K562 (cell line): ENCODE measurements at regions not wholly inside any gene's neighbourhood (a gene's known extent, or its start where the extent isn't known, plus 50 kb on each side); places are given as distances from the start of the nearest gene placed in this dataset.

ENCODE experiments used
- DMBX1 ChIP-seq: fragments of 250-450 bp; sonication (Bioruptor Pico); IDR thresholded peaks from 2 replicates; pipeline ENCODE4 v1.8.0; 2022; ENCODE audit warnings: inconsistent platforms, mild to moderate bottlenecking, moderate library complexity, borderline replicate concordance
- ETV5 ChIP-seq: sonication (generic); formaldehyde crosslinking; IDR thresholded peaks from 2 replicates; pipeline ENCODE4 v1.4.0; 2020; ENCODE audit warnings: low read depth, mild to moderate bottlenecking, missing genetic modification reagents
- FOS ChIP-seq: IDR thresholded peaks from 3 replicates; pipeline ENCODE4 v1.6.1; 2011; ENCODE audit not compliant: insufficient read length; ENCODE audit errors: extremely low read depth
- JUN ChIP-seq, 2 experiments: sonication (generic) in 1 of 2; formaldehyde crosslinking in 1 of 2; IDR thresholded peaks; 2 replicates each; pipeline versions ENCODE4 v1.6.1 to v1.8.0; 2012 to 2022; ENCODE audit warnings: borderline replicate concordance in 2 of 2, mild to moderate bottlenecking in 2 of 2, improper control_type of control experiment in 1 of 2, low read depth in 1 of 2, low read length in 1 of 2, missing genetic modification reagents in 1 of 2
- MYC ChIP-seq, 2 experiments: fragments of 250-450 bp in 1 of 2; sonication (Bioruptor Pico) in 1 of 2; IDR thresholded peaks; 2 replicates each; pipeline versions ENCODE4 v1.5.1 to v1.6.1; 2012 to 2021; ENCODE audit warnings: low read depth in 2 of 2, borderline replicate concordance in 1 of 2, improper control_type of control experiment in 1 of 2, low read length in 1 of 2, mild to moderate bottlenecking in 1 of 2, moderate library complexity in 1 of 2
- PHF20 ChIP-seq: fragments of 450-650 bp; IDR thresholded peaks from 2 replicates; pipeline ENCODE4 v1.6.1; 2018; ENCODE audit not compliant: partially characterized antibody
- POLR2AphosphoS5 ChIP-seq: IDR thresholded peaks from 2 replicates; pipeline ENCODE4 v1.6.1; 2011; ENCODE audit warnings: mild to moderate bottlenecking, low read depth, low read length, moderate library complexity; ENCODE audit not compliant: control insufficient read depth, insufficient read depth
- TAF7 ChIP-seq: fragments of 450-650 bp; IDR thresholded peaks from 2 replicates; pipeline ENCODE4 v1.6.1; 2016; ENCODE audit warnings: missing genetic modification characterization, missing compliant biosample characterization
- TRIM25 ChIP-seq: fragments of 450-650 bp; IDR thresholded peaks from 2 replicates; pipeline ENCODE4 v1.7.0; 2016; ENCODE audit warnings: borderline replicate concordance
- ZNF263 ChIP-seq: sonication (generic); formaldehyde crosslinking; IDR thresholded peaks from 2 replicates; pipeline ENCODE4 v1.8.0; 2022; ENCODE audit warnings: mild to moderate bottlenecking, missing genetic modification reagents, borderline replicate concordance
- TF ChIP-seq, protein P1 (sequence below), 3 experiments: IDR thresholded peaks in 2 of 3; conservative IDR thresholded peaks in 1 of 3; 2 replicates each; pipeline ENCODE4 v1.5.1; 2011 to 2012; ENCODE audit warnings: low read length in 3 of 3, mild to moderate bottlenecking in 3 of 3, control low read depth in 2 of 3, improper control_type of control experiment in 1 of 3, inconsistent platforms in 1 of 3, low read depth in 1 of 3, mixed read lengths in 1 of 3, moderate library complexity in 1 of 3; ENCODE audit not compliant: insufficient read depth in 2 of 3

GRCh38 chr10:36489181-36489580, 636.2 kb upstream of the ANKRD30A start:
- TF ChIP-seq TRIM25 (no peak), ZNF263 (CRISPR knock-in tag) (no peak), POLR2AphosphoS5 (no peak), PHF20 (no peak), FOS (no peak), JUN (IDR thresholded peaks at IDR 0.05; ENCODE audit: borderline replicate concordance, low read depth, low read length) (no peak), JUN (CRISPR knock-in tag; IDR thresholded peaks at IDR 0.05; ENCODE audit: borderline replicate concordance) (no peak), DMBX1 (CRISPR knock-in tag) (no peak), TAF7 (no peak), MYC (IDR thresholded peaks at IDR 0.05; ENCODE audit: low read depth, low read length) (no peak), MYC (CRISPR knock-in tag; IDR thresholded peaks at IDR 0.05; ENCODE audit: borderline replicate concordance, low read depth) (no peak), ETV5 (no peak)
- TF ChIP-seq, protein P1, sequence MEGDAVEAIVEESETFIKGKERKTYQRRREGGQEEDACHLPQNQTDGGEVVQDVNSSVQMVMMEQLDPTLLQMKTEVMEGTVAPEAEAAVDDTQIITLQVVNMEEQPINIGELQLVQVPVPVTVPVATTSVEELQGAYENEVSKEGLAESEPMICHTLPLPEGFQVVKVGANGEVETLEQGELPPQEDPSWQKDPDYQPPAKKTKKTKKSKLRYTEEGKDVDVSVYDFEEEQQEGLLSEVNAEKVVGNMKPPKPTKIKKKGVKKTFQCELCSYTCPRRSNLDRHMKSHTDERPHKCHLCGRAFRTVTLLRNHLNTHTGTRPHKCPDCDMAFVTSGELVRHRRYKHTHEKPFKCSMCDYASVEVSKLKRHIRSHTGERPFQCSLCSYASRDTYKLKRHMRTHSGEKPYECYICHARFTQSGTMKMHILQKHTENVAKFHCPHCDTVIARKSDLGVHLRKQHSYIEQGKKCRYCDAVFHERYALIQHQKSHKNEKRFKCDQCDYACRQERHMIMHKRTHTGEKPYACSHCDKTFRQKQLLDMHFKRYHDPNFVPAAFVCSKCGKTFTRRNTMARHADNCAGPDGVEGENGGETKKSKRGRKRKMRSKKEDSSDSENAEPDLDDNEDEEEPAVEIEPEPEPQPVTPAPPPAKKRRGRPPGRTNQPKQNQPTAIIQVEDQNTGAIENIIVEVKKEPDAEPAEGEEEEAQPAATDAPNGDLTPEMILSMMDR (IDR thresholded peaks at IDR 0.05 in 2 of 3, conservative IDR thresholded peaks at IDR 0.05 in 1 of 3; ENCODE audit: insufficient read depth in 2 of 3, low read depth in 1 of 3, low read length in 3 of 3), result no peak
